ENCODE measurements at regions not wholly inside any gene's neighbourhood (a gene's known extent, or its start where the extent isn't known, plus 50 kb on each side); places are given as distances from the start of the nearest gene placed in this dataset.

- in situ Hi-C loops (cut with HindIII; ENCODE audit: low sequenced_read_pairs): loop anchor here (25.0 kb wide), 1 partner anchor 496 kb away; no protein-coding TSS in a partner anchor
Observed at GRCh38 chr6:40340957-40341356, 246.2 kb downstream of the LRFN2 start.

GRCh38 chr6:40340196-40340595 lies 247.0 kb downstream of the LRFN2 start:
- in situ Hi-C loops (cut with HindIII; ENCODE audit: low sequenced_read_pairs): loop anchor here (25.0 kb wide), 1 partner anchor 497 kb away; no protein-coding TSS in a partner anchor

GRCh38 chr6:40338306-40338705 lies 248.9 kb downstream of the LRFN2 start:
- in situ Hi-C loops (cut with HindIII; ENCODE audit: low sequenced_read_pairs): loop anchor here (25.0 kb wide), 1 partner anchor 499 kb away; no protein-coding TSS in a partner anchor

GRCh38 chr6:40336940-40337760 lies 250.0 kb downstream of the LRFN2 start:
- in situ Hi-C loops (cut with HindIII; ENCODE audit: low sequenced_read_pairs): loop anchor here (25.0 kb wide), 1 partner anchor 500 kb away; no protein-coding TSS in a partner anchor

- in situ Hi-C loops (cut with HindIII; ENCODE audit: low sequenced_read_pairs): loop anchor here (25.0 kb wide), 1 partner anchor 501 kb away; no protein-coding TSS in a partner anchor
Observed at GRCh38 chr6:40336296-40336695, 250.9 kb downstream of the LRFN2 start.

GRCh38 chr6:40334496-40335270 lies 252.5 kb downstream of the LRFN2 start:
- in situ Hi-C loops (cut with HindIII; ENCODE audit: low sequenced_read_pairs): loop anchor here (25.0 kb wide), 1 partner anchor 503 kb away; no protein-coding TSS in a partner anchor

GRCh38 chr6:40331545-40331944 lies 255.6 kb downstream of the LRFN2 start:
- in situ Hi-C loops (cut with HindIII; ENCODE audit: low sequenced_read_pairs): loop anchor here (25.0 kb wide), 1 partner anchor 506 kb away; no protein-coding TSS in a partner anchor

GRCh38 chr6:40330301-40330721 lies 256.9 kb downstream of the LRFN2 start:
- in situ Hi-C loops (cut with HindIII; ENCODE audit: low sequenced_read_pairs): loop anchor here (25.0 kb wide), 1 partner anchor 507 kb away; no protein-coding TSS in a partner anchor

- in situ Hi-C loops (cut with HindIII; ENCODE audit: low sequenced_read_pairs): loop anchor here (25.0 kb wide), 1 partner anchor 508 kb away; no protein-coding TSS in a partner anchor
Observed at GRCh38 chr6:40328986-40329545, 258.1 kb downstream of the LRFN2 start.

- in situ Hi-C loops (cut with HindIII; ENCODE audit: low sequenced_read_pairs): loop anchor here (25.0 kb wide), 1 partner anchor 509 kb away; no protein-coding TSS in a partner anchor
Observed at GRCh38 chr6:40328386-40328985, 258.7 kb downstream of the LRFN2 start.

GRCh38 chr6:40326714-40327421 lies 260.3 kb downstream of the LRFN2 start:
- in situ Hi-C loops (cut with HindIII; ENCODE audit: low sequenced_read_pairs): loop anchor here (25.0 kb wide), 1 partner anchor 510 kb away; no protein-coding TSS in a partner anchor

- in situ Hi-C loops (cut with HindIII; ENCODE audit: low sequenced_read_pairs): loop anchor here (25.0 kb wide), 1 partner anchor 512 kb away; no protein-coding TSS in a partner anchor
Observed at GRCh38 chr6:40325791-40326190, 261.4 kb downstream of the LRFN2 start.

GRCh38 chr6:40325041-40325440 lies 262.1 kb downstream of the LRFN2 start:
- in situ Hi-C loops (cut with HindIII; ENCODE audit: low sequenced_read_pairs): loop anchor here (25.0 kb wide), 1 partner anchor 512 kb away; no protein-coding TSS in a partner anchor

GRCh38 chr6:40323881-40324634 lies 263.1 kb downstream of the LRFN2 start:
- in situ Hi-C loops (cut with HindIII; ENCODE audit: low sequenced_read_pairs): no loop called here

- in situ Hi-C loops (cut with HindIII; ENCODE audit: low sequenced_read_pairs): no loop called here
Observed at GRCh38 chr6:40322336-40322735, 264.8 kb downstream of the LRFN2 start.

GRCh38 chr6:40321616-40322015 lies 265.5 kb downstream of the LRFN2 start:
- in situ Hi-C loops (cut with HindIII; ENCODE audit: low sequenced_read_pairs): no loop called here

GRCh38 chr6:40320947-40321346 lies 266.2 kb downstream of the LRFN2 start:
- in situ Hi-C loops (cut with HindIII; ENCODE audit: low sequenced_read_pairs): no loop called here

- in situ Hi-C loops (cut with HindIII; ENCODE audit: low sequenced_read_pairs): no loop called here
Observed at GRCh38 chr6:40320441-40320840, 266.7 kb downstream of the LRFN2 start.

- in situ Hi-C loops (cut with HindIII; ENCODE audit: low sequenced_read_pairs): no loop called here
Observed at GRCh38 chr6:40319124-40319523, 268.0 kb downstream of the LRFN2 start.

Measured in DLD1 (cell line).